Mucosa of descending colon (tissue), 3 donors: ENCODE measurements at regions not wholly inside any gene's neighbourhood (a gene's known extent, or its start where the extent isn't known, plus 50 kb on each side); places are given as distances from the start of the nearest gene placed in this dataset.

Experiments
- ATAC-seq: fragments of 200-7000 bp; cut with Tn5 transposase; one replicate; pipeline ENCODE4 v1.9.1; 2020; ENCODE audit warnings: mild to moderate bottlenecking, moderate library complexity
- DNase-seq, 3 donors: peaks; one replicate each; pipeline ENCODE4 v3.0.0-alpha.2; 2020
- H3K36me3 ChIP-seq: fragments of 200-600 bp; one replicate; pipeline ENCODE4 v1.8.0; 2021; ENCODE audit warnings: low read depth, mild to moderate bottlenecking
- H3K4me1 ChIP-seq: fragments of 200-600 bp; one replicate; pipeline ENCODE4 v1.8.0; 2021; ENCODE audit warnings: low read depth, mild to moderate bottlenecking
- H3K4me3 ChIP-seq: fragments of 200-600 bp; one replicate; pipeline ENCODE4 v1.8.0; 2021; ENCODE audit warnings: mild to moderate bottlenecking
- H3K9me3 ChIP-seq: fragments of 200-600 bp; one replicate; pipeline ENCODE4 v1.8.0; 2021; ENCODE audit warnings: mild to moderate bottlenecking
- CTCF ChIP-seq: fragments of 200-600 bp; IDR thresholded peaks from one replicate; pipeline ENCODE4 v1.8.0; 2022; ENCODE audit warnings: antibody characterized with exemption, mild to moderate bottlenecking
- intact Hi-C, 2 donors: fragments of 100-400 bp; cut with DNase I in 1 of 2; cut with micrococcal nuclease in 1 of 2; formaldehyde crosslinking; loops; one replicate each; pipeline versions ENCODE4 v1.11.0 to v1.11.1; 2022; cut with DNase I, micrococcal nuclease
- donor health status: DM: no; HTN: no; CAD: no; lungs with moderate emphysema.
- donor health status: DM: no; HTN: no; CAD: no.
- donor health status: DM: no; HTN: yes; CAD: no.

GRCh38 chr15:35975941-35976340, 430.0 kb upstream of the DPH6 start:
- Histone ChIP-seq H3K4me1 (no peaks in the 10 kb centered on the region), H3K9me3 (no peaks in the 10 kb centered on the region), H3K4me3 (no peak overlapping the region), H3K36me3 (no peaks in the 10 kb centered on the region)
- intact Hi-C loops = no loop called here
- no peak for DNase-seq
- no peak for TF ChIP-seq CTCF
- ATAC-seq = no peak

DNA sequence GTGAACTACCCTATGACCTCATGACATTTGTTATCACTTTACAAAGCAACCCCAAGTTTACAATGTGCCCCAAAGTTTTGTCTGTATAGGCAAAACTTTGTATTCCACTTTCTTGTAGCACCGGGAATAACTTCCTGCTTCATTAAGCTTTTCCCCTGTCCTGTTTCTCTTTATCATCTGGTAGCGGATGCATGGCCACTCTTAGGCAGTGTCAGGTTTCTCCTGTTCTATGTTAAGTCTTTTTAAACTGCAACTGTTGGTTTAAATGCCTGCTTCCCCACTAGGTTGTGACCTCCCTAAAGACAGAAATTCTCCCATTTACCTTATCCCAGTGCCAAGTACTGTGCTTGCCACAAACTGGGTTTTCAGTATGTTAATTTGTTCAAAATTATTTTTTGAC, 433.6 kb upstream of the DPH6 start:
- Histone ChIP-seq H3K4me1 (no peaks in the 10 kb centered on the region), H3K4me3 (no peak overlapping the region), H3K9me3 (no peaks in the 10 kb centered on the region), H3K36me3 (no peaks in the 10 kb centered on the region)
- DNase-seq (no peak), ATAC-seq (no peak)
- intact Hi-C loops = no loop called here
- no peak for TF ChIP-seq CTCF

GRCh38 chr15:35980719-35981118, 434.8 kb upstream of the DPH6 start:
- Histone ChIP-seq H3K4me1 (no peaks in the 10 kb centered on the region), H3K36me3 (no peaks in the 10 kb centered on the region), H3K4me3 (no peak overlapping the region), H3K9me3 (no peaks in the 10 kb centered on the region)
- DNase-seq (no peak), ATAC-seq (no peak)
- no peak for TF ChIP-seq CTCF
- intact Hi-C loops = no loop called here

- TF ChIP-seq CTCF = no peak
- no peaks in the 10 kb centered on the region for H3K36me3 ChIP-seq
- H3K9me3 ChIP-seq = no peaks in the 10 kb centered on the region
- ATAC-seq (no peak), DNase-seq (peak in 1 of 3 donors; percentile 5)
- intact Hi-C loops = no loop called here
- H3K4me3 ChIP-seq = no peak overlapping the region
- H3K4me1 ChIP-seq = no peaks in the 10 kb centered on the region
These were observed 440.3 kb upstream of the DPH6 start for GRCh38 chr15:35986191-35986721.

DNA sequence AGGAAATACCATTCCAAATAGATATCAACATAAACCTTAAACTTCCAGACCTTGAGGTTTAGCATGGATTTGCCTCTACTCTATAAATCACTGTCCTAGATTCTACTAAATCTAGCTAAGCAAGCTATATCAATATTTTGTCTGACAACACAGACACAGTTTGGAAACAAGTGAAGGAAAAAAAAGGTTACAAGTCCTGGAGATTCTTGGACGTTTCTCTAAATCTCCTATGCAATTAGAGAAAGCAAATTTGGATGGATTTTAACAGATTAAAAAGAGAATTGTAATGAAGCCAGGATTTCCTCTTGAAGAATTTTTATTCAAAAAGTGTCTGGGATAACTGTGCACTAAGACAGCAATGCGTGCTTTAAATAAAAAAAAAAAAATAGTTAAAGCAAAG, 441.1 kb upstream of the DPH6 start:
- no peak for ATAC-seq
- intact Hi-C loops = no loop called here
- no peak for DNase-seq
- Histone ChIP-seq H3K4me3 (no peak overlapping the region), H3K9me3 (no peaks in the 10 kb centered on the region), H3K36me3 (no peaks in the 10 kb centered on the region), H3K4me1 (no peaks in the 10 kb centered on the region)
- no peak for TF ChIP-seq CTCF

GRCh38 chr15:35991386-35991785, 445.4 kb upstream of the DPH6 start:
- ATAC-seq = peak; percentile 47

More at GRCh38 chr15:35991386-35991785, 445.4 kb upstream of the DPH6 start:
- Histone ChIP-seq H3K4me1 (no peaks in the 10 kb centered on the region), H3K36me3 (no peaks in the 10 kb centered on the region), H3K9me3 (no peaks in the 10 kb centered on the region), H3K4me3 (no peak overlapping the region)
- intact Hi-C loops = no loop called here
- TF ChIP-seq CTCF = no peak
- peak in 1 of 3 donors; percentile 1 for DNase-seq
